ENCODE measurements at regions not wholly inside any gene's neighbourhood (a gene's known extent, or its start where the extent isn't known, plus 50 kb on each side); places are given as distances from the start of the nearest gene placed in this dataset.
"Not testable (repeated sequence)": the region's sequence is repeated elsewhere in the genome, so short reads cannot be mapped to it uniquely, and the experiment has no call there.

DNA sequence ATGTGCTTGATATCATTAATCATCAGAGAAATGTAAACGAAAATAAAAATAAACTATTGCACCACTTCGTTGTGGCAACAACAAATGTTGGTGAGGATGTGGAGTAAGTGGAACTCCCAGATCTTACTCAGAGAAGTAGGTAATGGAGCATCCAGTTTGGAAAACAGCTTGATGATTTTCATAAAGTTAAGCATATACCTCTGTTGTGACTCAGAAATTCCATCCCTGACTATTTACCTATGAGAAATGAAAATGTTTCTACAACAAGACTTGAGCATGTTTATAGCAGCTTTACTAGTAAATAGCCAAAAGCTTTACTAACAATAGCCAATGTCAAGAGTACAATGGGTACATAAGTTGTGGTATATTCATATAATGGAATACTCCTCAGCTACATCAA, 214.7 kb upstream of the NMUR2 start:
- DNase-seq, result no peak

GRCh38 chr5:152622628-152623027, 217.5 kb upstream of the NMUR2 start:
- no peak for DNase-seq

GRCh38 chr5:152623951-152624350, 218.9 kb upstream of the NMUR2 start:
- no peak for DNase-seq

DNA sequence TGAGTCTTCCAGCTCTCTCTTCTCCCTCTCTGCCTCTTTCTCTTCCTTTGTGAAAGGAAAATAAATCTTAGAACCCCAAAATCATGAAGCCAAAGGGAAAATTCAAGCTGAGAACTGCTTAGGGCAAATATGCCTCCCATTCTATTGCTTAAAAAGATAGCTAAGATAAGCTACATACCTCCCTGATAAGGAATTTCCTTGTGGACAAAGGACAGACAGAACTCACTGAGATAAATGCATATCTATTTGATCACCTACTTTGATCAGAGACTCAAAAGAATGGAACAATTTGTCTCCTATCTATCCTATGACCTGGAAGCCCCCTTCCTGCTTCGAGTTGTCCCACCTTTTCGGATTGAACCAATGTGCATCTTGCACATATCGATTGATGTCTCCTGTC, 220.6 kb upstream of the NMUR2 start:
- DNase-seq, result no peak

DNA sequence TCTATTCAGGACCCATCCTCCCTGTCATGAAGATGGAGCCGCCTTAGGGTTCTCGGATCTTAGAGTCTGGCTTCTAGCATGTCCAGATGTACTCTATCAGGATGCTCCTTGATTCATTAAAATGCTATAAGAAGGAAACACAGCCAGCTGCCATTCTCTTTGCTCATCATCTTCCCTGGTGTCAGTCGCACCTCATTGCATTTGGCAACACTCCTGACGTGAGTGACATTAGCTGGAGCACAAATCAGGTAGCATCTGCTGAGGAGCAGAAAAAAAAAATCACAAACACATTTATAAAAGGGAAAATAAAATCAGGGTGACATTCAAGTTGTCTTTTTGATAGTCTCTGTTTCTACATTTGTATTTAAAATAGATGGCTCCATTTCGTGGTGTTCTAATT, 226.1 kb upstream of the NMUR2 start:
- DNase-seq, result no peak

DNA sequence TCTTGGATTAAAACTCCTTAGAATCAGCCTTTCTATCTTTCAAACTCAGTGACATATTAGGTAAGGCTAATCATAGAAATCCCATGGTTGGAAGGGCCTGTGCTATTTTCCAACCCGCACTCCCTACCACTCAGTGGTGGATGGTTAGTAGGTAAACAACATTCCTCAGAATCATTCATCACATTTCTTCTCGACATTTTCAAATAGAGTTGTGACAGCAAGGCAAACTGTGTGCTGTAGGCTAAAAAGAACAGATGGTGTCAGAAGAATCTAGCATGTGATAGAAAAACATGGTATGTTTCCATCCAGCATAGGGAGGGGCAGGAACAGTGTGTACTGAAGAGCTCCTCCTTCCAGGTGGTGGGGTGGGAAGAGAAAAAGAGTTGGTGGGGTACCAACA, 227.3 kb upstream of the NMUR2 start:
- DNase-seq, result no peak

GRCh38 chr5:152634586-152634985, 229.5 kb upstream of the NMUR2 start:
- DNase-seq, result no peak

DNA sequence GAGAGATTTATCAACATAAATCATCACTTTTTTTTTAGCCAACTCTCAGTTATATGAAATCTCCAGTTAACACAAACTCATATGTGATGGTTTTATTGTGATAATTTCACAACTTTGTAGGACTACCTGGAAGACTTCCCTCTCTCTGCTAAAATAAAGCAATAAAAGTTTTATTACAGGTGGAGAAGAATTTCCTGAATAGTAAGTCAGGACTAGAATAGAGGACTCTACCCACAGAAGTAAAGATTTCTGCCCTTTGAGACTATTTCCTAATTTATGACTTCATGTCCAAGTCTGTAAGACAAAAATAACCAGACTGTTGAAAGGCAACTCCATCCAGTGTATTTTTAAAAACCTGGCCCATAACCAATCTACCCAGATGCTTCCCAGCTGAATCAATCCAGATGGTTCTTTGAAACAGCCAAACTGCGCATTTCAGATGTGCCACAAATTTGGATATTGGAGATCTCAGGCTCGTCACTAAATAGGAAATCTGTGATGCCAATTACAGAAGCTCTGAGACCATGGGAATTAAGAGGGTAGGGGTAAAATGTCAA, 234.0 kb upstream of the NMUR2 start:
- DNase-seq, result no peak

- no peak for DNase-seq
These were observed 237.1 kb upstream of the NMUR2 start for GRCh38 chr5:152641970-152642805.

GRCh38 chr5:152642880-152643279, 237.8 kb upstream of the NMUR2 start:
- no peak for DNase-seq

- no peak for DNase-seq
These were observed 239.1 kb upstream of the NMUR2 start for GRCh38 chr5:152644029-152644728.

DNA sequence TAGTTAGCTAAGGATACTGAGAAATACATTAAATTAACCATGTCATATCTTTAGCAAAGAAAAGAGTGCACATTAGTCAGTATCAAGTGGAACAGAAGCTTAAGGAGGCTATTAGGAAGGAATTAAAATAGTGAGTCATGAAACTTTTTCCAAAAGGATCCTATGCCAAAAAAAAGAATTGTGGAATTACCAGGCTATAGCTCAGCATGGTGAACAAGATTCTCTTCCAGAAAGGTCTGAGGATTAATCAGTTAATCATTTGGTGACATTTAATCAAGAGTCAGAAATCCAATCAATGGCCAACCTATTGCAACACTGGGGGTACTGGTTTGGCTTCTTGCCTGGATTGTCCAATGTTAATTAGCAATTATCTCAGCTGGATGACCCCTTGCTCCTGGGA, 244.5 kb upstream of the NMUR2 start:
- DNase-seq, result no peak

GRCh38 chr5:152650413-152650812, 245.3 kb upstream of the NMUR2 start:
- no peak for DNase-seq

DNA sequence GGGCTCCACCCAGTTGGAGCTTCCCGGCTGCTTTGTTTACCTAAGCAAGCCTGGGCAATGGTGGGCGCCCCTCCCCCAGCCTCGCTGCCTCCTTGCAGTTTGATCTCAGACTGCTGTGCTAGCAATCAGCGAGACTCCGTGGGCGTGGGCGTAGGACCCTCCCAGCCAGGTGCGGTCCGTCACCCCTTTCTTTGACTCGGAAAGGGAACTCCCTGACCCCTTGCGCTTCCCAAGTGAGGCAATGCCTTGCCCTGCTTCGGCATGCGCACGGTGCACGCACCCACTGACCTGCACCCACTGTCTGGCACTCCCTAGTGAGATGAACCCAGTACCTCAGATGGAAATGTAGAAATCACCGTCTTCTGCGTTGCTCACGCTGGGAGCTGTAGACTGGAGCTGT, 254.4 kb upstream of the NMUR2 start:
- DNase-seq, result not testable (repeated sequence)

GRCh38 chr5:152673601-152674000, 268.5 kb upstream of the NMUR2 start:
- no peak for DNase-seq

DNA sequence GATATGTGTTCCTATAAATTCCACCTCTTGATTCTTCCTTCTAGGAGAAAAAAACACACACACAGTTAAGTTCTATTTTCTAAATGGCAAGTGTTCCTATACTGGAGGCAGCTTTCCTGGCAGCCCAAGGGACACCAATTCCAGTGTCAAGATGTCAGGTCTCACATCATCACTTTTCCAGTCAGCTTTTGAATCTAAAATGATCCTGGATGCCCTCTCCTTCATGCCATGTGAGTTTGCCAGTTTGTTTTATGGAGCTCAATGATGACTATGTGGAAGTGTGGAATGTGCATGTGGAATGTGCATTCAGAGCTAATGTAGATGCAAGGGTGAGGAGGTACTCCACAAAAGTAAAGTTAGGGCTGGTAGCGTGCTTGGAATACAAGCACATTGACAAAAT, 269.3 kb upstream of the NMUR2 start:
- DNase-seq, result no peak

DNA sequence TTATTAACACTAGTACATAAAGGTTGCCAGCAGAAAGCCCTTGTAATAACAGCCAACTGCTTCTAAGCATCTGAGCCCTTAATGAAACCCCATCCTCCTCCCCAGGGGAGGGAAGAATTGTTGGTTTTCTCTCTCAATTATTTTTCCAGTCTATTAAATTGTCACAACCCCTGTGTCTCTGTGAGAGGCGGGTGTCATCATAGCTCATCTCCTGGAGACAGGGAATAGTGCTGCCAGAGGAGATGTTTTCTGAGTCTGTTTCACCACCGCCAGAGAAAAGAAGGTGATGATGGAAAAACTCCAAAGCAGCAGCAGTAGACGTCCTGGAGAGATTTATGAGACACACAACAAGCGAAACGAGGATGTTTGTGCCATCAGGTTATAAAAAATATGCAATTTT, 271.1 kb upstream of the NMUR2 start:
- no peak for DNase-seq

GRCh38 chr5:152683205-152683604, 278.1 kb upstream of the NMUR2 start:
- no peak for DNase-seq

- DNase-seq, result no peak
These were observed 281.9 kb upstream of the NMUR2 start for GRCh38 chr5:152686931-152687330.

- DNase-seq, result no peak
These were observed 283.6 kb upstream of the NMUR2 start for GRCh38 chr5:152688561-152689249.

GRCh38 chr5:152689250-152689711, 284.2 kb upstream of the NMUR2 start:
- no peak for DNase-seq

DNA sequence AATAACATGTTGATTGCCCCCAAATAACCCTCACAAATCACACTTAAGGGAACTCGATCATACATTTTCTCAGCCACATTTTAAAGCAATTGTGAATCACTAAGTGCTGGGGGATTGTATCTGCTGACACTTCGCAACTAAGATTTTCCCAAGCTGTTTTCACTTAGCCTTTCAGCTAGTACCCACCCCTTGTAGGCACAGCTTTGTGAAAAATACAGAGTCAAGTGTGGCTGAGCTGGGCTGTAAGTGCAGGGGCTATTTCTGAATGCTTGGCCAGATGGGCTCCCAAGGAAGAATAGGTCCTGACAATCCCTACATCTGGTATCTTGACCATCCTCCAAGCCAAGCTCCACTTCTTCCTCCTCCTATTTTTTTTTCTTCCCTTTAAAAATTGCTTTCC, 289.2 kb upstream of the NMUR2 start:
- no peak for DNase-seq

- no peak for DNase-seq
These were observed 296.3 kb upstream of the NMUR2 start for GRCh38 chr5:152701305-152701949.

All from inflammatory macrophage (primary cell).